Adipocyte (in vitro differentiated cells): ENCODE measurements at regions not wholly inside any gene's neighbourhood (a gene's known extent, or its start where the extent isn't known, plus 50 kb on each side); places are given as distances from the start of the nearest gene placed in this dataset.

Experiments
- DNase-seq: peaks from one replicate; pipeline ENCODE4 v3.0.0-alpha.2; 2015; ENCODE audit warnings: low read depth
- H3K27me3 ChIP-seq: replicated peaks from 2 replicates; pipeline ENCODE4 v1.7.0; 2013; ENCODE audit warnings: mild to moderate bottlenecking, low read length, moderate library complexity; ENCODE audit not compliant: control insufficient read depth, insufficient read depth
- H3K36me3 ChIP-seq: 2 replicates; pipeline ENCODE4 v1.7.0; 2013; ENCODE audit warnings: low read length, mild to moderate bottlenecking, moderate library complexity; ENCODE audit not compliant: control insufficient read depth, insufficient read depth, severe bottlenecking
- H3K4me1 ChIP-seq: 2 replicates; pipeline ENCODE4 v1.7.0; 2013; ENCODE audit warnings: mild to moderate bottlenecking, low read length, moderate library complexity; ENCODE audit not compliant: control insufficient read depth, insufficient read depth
- H3K4me3 ChIP-seq: 2 replicates; pipeline ENCODE4 v1.7.0; 2013; ENCODE audit warnings: mild to moderate bottlenecking, low read length, moderate library complexity
- H3K9ac ChIP-seq: 2 replicates; pipeline ENCODE4 v1.7.0; 2013; ENCODE audit warnings: mild to moderate bottlenecking, low read length, moderate library complexity
- H3K9me3 ChIP-seq: 2 replicates; pipeline ENCODE4 v1.7.0; 2013; ENCODE audit warnings: mild to moderate bottlenecking, low read length, moderate library complexity; ENCODE audit not compliant: control insufficient read depth

- H3K27me3 ChIP-seq: no peaks in the 10 kb centered on the region
Measured at GRCh38 chr5:166488560-166488959, 1802.9 kb upstream of the WWC1 start.

GRCh38 chr5:166493040-166493439 is 1798.4 kb upstream of the WWC1 start:
- no peak for DNase-seq
- no peak overlapping the region for H3K4me3 ChIP-seq
- no peaks in the 10 kb centered on the region for H3K27me3 ChIP-seq
- no peaks in the 10 kb centered on the region for H3K4me1 ChIP-seq
- no peaks in the 10 kb centered on the region for H3K9me3 ChIP-seq
- no peak overlapping the region for H3K9ac ChIP-seq
- H3K36me3 ChIP-seq: no peaks in the 10 kb centered on the region

More at GRCh38 chr5:166488560-166488959, 1802.9 kb upstream of the WWC1 start:
- no peak overlapping the region for H3K4me3 ChIP-seq
- H3K4me1 ChIP-seq: no peaks in the 10 kb centered on the region
- H3K9ac ChIP-seq: no peak overlapping the region
- H3K9me3 ChIP-seq: no peaks in the 10 kb centered on the region
- DNase-seq: no peak
- no peaks in the 10 kb centered on the region for H3K36me3 ChIP-seq

GRCh38 chr5:166493612-166494011 is 1797.8 kb upstream of the WWC1 start:
- Histone ChIP-seq H3K9ac (no peak overlapping the region), H3K27me3 (no peaks in the 10 kb centered on the region), H3K4me3 (no peak overlapping the region), H3K4me1 (no peaks in the 10 kb centered on the region), H3K9me3 (no peaks in the 10 kb centered on the region), H3K36me3 (no peaks in the 10 kb centered on the region)
- no peak for DNase-seq

GRCh38 chr5:166497496-166498104 is 1793.8 kb upstream of the WWC1 start:
- Histone ChIP-seq H3K4me1 (no peaks in the 10 kb centered on the region), H3K36me3 (no peaks in the 10 kb centered on the region), H3K9me3 (no peaks in the 10 kb centered on the region), H3K4me3 (no peak overlapping the region), H3K27me3 (no peaks in the 10 kb centered on the region), H3K9ac (no peak overlapping the region)
- no peak for DNase-seq

GRCh38 chr5:166499447-166500240 is 1791.8 kb upstream of the WWC1 start:
- Histone ChIP-seq H3K4me3 (no peak overlapping the region), H3K27me3 (no peaks in the 10 kb centered on the region), H3K9ac (no peak overlapping the region), H3K36me3 (no peaks in the 10 kb centered on the region), H3K4me1 (no peaks in the 10 kb centered on the region), H3K9me3 (no peaks in the 10 kb centered on the region)
- no peak for DNase-seq

GRCh38 chr5:166503506-166503905 is 1787.9 kb upstream of the WWC1 start:
- Histone ChIP-seq H3K27me3 (no peaks in the 10 kb centered on the region), H3K4me1 (no peaks in the 10 kb centered on the region)

GRCh38 chr5:166505067-166505466 is 1786.4 kb upstream of the WWC1 start:
- Histone ChIP-seq H3K9ac (no peak overlapping the region), H3K4me1 (no peaks in the 10 kb centered on the region), H3K4me3 (no peak overlapping the region), H3K36me3 (no peaks in the 10 kb centered on the region), H3K27me3 (no peaks in the 10 kb centered on the region), H3K9me3 (no peaks in the 10 kb centered on the region)
- no peak for DNase-seq

More at GRCh38 chr5:166503506-166503905, 1787.9 kb upstream of the WWC1 start:
- no peak overlapping the region for H3K4me3 ChIP-seq
- no peaks in the 10 kb centered on the region for H3K36me3 ChIP-seq
- H3K9me3 ChIP-seq: no peaks in the 10 kb centered on the region
- no peak for DNase-seq
- no peak overlapping the region for H3K9ac ChIP-seq

- DNase-seq: no peak
- Histone ChIP-seq H3K9me3 (no peaks in the 10 kb centered on the region), H3K4me1 (no peaks in the 10 kb centered on the region), H3K27me3 (no peaks in the 10 kb centered on the region), H3K9ac (no peak overlapping the region), H3K36me3 (no peaks in the 10 kb centered on the region), H3K4me3 (no peak overlapping the region)
Measured at GRCh38 chr5:166505544-166505943, 1785.9 kb upstream of the WWC1 start.

GRCh38 chr5:166507810-166508425 is 1783.5 kb upstream of the WWC1 start:
- Histone ChIP-seq H3K36me3 (no peaks in the 10 kb centered on the region), H3K4me1 (no peaks in the 10 kb centered on the region), H3K27me3 (no peaks in the 10 kb centered on the region), H3K9me3 (no peaks in the 10 kb centered on the region), H3K9ac (no peak overlapping the region), H3K4me3 (no peak overlapping the region)
- no peak for DNase-seq

GRCh38 chr5:166509085-166509484 is 1782.4 kb upstream of the WWC1 start:
- H3K9ac ChIP-seq: no peak overlapping the region
- H3K4me1 ChIP-seq: no peaks in the 10 kb centered on the region
- no peaks in the 10 kb centered on the region for H3K27me3 ChIP-seq
- no peaks in the 10 kb centered on the region for H3K9me3 ChIP-seq
- no peaks in the 10 kb centered on the region for H3K36me3 ChIP-seq
- peak; percentile 0 for DNase-seq
- no peak overlapping the region for H3K4me3 ChIP-seq

GRCh38 chr5:166517976-166518375 is 1773.5 kb upstream of the WWC1 start:
- no peaks in the 10 kb centered on the region for H3K27me3 ChIP-seq
- H3K9me3 ChIP-seq: peaks cover 7% of the 10 kb centered on the region
- H3K36me3 ChIP-seq: no peaks in the 10 kb centered on the region
- no peak overlapping the region for H3K4me3 ChIP-seq
- no peaks in the 10 kb centered on the region for H3K4me1 ChIP-seq
- H3K9ac ChIP-seq: no peak overlapping the region
- no peak for DNase-seq
